ENCODE measurements at regions not wholly inside any gene's neighbourhood (a gene's known extent, or its start where the extent isn't known, plus 50 kb on each side); places are given as distances from the start of the nearest gene placed in this dataset.

DNA sequence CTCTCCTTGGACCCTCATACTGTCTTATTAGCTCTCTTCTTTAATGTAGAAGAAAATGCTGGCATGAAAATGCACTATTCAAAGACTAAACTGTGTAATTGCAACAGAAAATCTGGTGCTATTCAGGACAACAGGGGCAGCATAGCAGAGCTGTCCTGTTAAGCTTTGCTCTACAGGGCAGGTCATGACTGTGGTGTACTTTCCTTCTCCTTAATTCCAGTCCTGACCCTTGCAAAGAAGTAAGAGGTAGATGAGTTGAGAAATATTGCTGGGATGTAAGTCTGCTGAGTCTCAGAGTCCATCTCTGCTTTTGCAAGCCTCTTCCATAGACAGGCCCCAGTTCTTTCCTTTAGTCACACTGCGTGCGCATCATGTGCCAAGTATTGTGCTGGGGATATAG is 52.6 kb upstream of the STK38L start:
- BruUV-seq (replicated peaks), result no TSS peak
- TF ChIP-seq, protein P1, sequence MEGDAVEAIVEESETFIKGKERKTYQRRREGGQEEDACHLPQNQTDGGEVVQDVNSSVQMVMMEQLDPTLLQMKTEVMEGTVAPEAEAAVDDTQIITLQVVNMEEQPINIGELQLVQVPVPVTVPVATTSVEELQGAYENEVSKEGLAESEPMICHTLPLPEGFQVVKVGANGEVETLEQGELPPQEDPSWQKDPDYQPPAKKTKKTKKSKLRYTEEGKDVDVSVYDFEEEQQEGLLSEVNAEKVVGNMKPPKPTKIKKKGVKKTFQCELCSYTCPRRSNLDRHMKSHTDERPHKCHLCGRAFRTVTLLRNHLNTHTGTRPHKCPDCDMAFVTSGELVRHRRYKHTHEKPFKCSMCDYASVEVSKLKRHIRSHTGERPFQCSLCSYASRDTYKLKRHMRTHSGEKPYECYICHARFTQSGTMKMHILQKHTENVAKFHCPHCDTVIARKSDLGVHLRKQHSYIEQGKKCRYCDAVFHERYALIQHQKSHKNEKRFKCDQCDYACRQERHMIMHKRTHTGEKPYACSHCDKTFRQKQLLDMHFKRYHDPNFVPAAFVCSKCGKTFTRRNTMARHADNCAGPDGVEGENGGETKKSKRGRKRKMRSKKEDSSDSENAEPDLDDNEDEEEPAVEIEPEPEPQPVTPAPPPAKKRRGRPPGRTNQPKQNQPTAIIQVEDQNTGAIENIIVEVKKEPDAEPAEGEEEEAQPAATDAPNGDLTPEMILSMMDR (conservative IDR thresholded peaks at IDR 0.05; ENCODE audit: low read length), result no peak
- TF ChIP-seq EZH2phosphoT487 (IDR thresholded peaks at IDR 0.05; ENCODE audit: borderline replicate concordance, low read depth, low read length), result no peak
- H4K20me1 ChIP-seq (ENCODE audit: insufficient read depth, low read length), result no peaks in the 10 kb centered on the region
- H2AFZ ChIP-seq (ENCODE audit: low read length), result no peak overlapping the region
- H3K9me3 ChIP-seq (ENCODE audit: low read length), result no peaks in the 10 kb centered on the region
- H3K4me2 ChIP-seq (ENCODE audit: low read length), result no peak overlapping the region
- no peaks in the 10 kb centered on the region for H3K79me2 ChIP-seq (ENCODE audit: insufficient read depth, low read depth, low read length)
- H3K9me2 ChIP-seq (ENCODE audit: insufficient read depth, low read length), result no peaks in the 10 kb centered on the region
- DNase-seq (ENCODE audit: low spot score), result no peak
- no peak overlapping the region for H3K4me3 ChIP-seq (ENCODE audit: low read depth, low read length, poor library complexity, severe bottlenecking)
- no peaks in the 10 kb centered on the region for H3K4me1 ChIP-seq (ENCODE audit: insufficient read depth, low read length, poor library complexity, severe bottlenecking)
- ChIA-PET CTCF (ENCODE audit: unreplicated experiment) (no interaction called here), POLR2A (no interaction called here)
- no peak overlapping the region for H3K27ac ChIP-seq (ENCODE audit: low read depth, low read length, poor library complexity, severe bottlenecking)
- no peaks in the 10 kb centered on the region for H3K36me3 ChIP-seq (ENCODE audit: insufficient read depth, low read length)
- intact Hi-C loops (cut with micrococcal nuclease; ENCODE audit: unreplicated experiment), result no loop called here

DNA sequence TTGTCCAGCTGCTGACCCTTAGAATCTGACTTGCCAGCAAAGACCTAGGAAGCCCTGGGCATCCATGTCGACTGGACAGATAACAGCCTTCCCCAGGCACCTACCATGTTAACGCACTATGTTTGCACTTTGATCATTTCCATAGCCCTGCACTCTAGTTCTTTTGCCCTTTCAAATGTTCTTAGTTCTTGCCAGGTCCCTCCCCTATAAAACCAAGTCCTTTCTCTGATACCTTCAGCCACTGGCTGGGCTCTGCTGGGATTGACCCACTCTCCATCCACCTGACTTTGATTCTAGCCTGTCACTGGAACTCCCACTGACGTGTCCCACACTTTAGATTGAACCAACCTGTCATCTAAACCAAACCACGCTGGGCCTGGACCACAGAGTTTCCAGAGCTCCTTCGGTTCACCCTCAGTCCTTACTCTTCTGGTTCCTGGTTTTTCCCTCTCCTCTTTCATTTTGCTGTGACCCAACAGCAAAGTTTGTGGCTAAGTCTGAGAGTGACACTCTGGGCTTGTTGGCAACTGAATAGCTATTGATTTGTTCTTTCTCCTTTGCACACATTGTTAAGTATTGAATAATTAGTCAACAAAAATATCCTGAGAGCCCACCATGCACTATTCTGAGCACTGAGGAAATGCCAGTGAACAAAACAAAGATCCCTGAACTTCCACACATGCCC is 51.8 kb upstream of the STK38L start:
- POLR2A ChIA-PET, result no interaction called here
- DNase-seq (ENCODE audit: low spot score), result no peak
- no peaks in the 10 kb centered on the region for H4K20me1 ChIP-seq (ENCODE audit: insufficient read depth, low read length)
- TF ChIP-seq, protein P1 (conservative IDR thresholded peaks at IDR 0.05; ENCODE audit: low read length), result no peak
- TF ChIP-seq EZH2phosphoT487 (IDR thresholded peaks at IDR 0.05; ENCODE audit: borderline replicate concordance, low read depth, low read length), result no peak
- H3K9me2 ChIP-seq (ENCODE audit: insufficient read depth, low read length), result no peaks in the 10 kb centered on the region
- H3K79me2 ChIP-seq (ENCODE audit: insufficient read depth, low read depth, low read length), result no peaks in the 10 kb centered on the region
- no peaks in the 10 kb centered on the region for H3K9me3 ChIP-seq (ENCODE audit: low read length)
- H3K4me2 ChIP-seq (ENCODE audit: low read length), result no peak overlapping the region
- CTCF ChIA-PET (ENCODE audit: unreplicated experiment), result no interaction called here
- H3K27ac ChIP-seq (ENCODE audit: low read depth, low read length, poor library complexity, severe bottlenecking), result no peak overlapping the region
- BruUV-seq (replicated peaks), result no TSS peak
- H3K36me3 ChIP-seq (ENCODE audit: insufficient read depth, low read length), result no peaks in the 10 kb centered on the region
- H3K4me3 ChIP-seq (ENCODE audit: low read depth, low read length, poor library complexity, severe bottlenecking), result no peak overlapping the region
- no peaks in the 10 kb centered on the region for H3K4me1 ChIP-seq (ENCODE audit: insufficient read depth, low read length, poor library complexity, severe bottlenecking)
- H2AFZ ChIP-seq (ENCODE audit: low read length), result no peak overlapping the region
- intact Hi-C loops (cut with micrococcal nuclease; ENCODE audit: unreplicated experiment), result no loop called here

DNA sequence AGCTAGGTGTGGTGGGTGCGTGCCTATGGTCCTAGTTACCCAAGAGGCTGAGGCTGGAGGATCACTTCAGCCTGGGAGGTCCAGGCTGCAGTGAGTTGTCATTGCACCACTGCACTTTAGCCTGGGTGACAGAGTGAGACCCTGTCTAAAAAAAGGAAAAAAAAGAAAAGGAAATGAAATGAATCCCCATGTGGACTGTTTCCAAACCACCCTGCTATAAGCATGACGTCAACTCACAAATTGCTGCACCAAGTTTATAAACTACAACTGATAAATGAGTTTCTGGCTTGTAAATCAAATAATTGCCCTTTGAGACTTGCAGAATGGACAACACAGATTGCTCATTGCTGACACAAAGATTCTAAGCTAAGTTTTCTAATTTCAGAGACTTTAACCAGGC is 51.0 kb upstream of the STK38L start:
- intact Hi-C loops (cut with micrococcal nuclease; ENCODE audit: unreplicated experiment), result no loop called here
- H3K4me3 ChIP-seq (ENCODE audit: low read depth, low read length, poor library complexity, severe bottlenecking), result no peak overlapping the region
- H3K36me3 ChIP-seq (ENCODE audit: insufficient read depth, low read length), result no peaks in the 10 kb centered on the region
- no peaks in the 10 kb centered on the region for H3K9me2 ChIP-seq (ENCODE audit: insufficient read depth, low read length)
- no peak overlapping the region for H2AFZ ChIP-seq (ENCODE audit: low read length)
- no peaks in the 10 kb centered on the region for H3K79me2 ChIP-seq (ENCODE audit: insufficient read depth, low read depth, low read length)
- DNase-seq (ENCODE audit: low spot score), result no peak
- no peaks in the 10 kb centered on the region for H4K20me1 ChIP-seq (ENCODE audit: insufficient read depth, low read length)
- no peaks in the 10 kb centered on the region for H3K4me1 ChIP-seq (ENCODE audit: insufficient read depth, low read length, poor library complexity, severe bottlenecking)
- TF ChIP-seq EZH2phosphoT487 (IDR thresholded peaks at IDR 0.05; ENCODE audit: borderline replicate concordance, low read depth, low read length), result no peak
- TF ChIP-seq, protein P1 (conservative IDR thresholded peaks at IDR 0.05; ENCODE audit: low read length), result no peak
- ChIA-PET CTCF (ENCODE audit: unreplicated experiment) (no interaction called here), POLR2A (no interaction called here)
- no peaks in the 10 kb centered on the region for H3K9me3 ChIP-seq (ENCODE audit: low read length)
- H3K27ac ChIP-seq (ENCODE audit: low read depth, low read length, poor library complexity, severe bottlenecking), result no peak overlapping the region
- no peak overlapping the region for H3K4me2 ChIP-seq (ENCODE audit: low read length)
- BruUV-seq (replicated peaks), result no TSS peak
